Skeletal muscle cell (primary cell): ENCODE measurements at regions not wholly inside any gene's neighbourhood (a gene's known extent, or its start where the extent isn't known, plus 50 kb on each side); places are given as distances from the start of the nearest gene placed in this dataset.
"Not testable (repeated sequence)": the region's sequence is repeated elsewhere in the genome, so short reads cannot be mapped to it uniquely, and the experiment has no call there.

Source experiments
- DNase-seq: peaks from one replicate; pipeline ENCODE4 v3.0.0-alpha.2; 2010; ENCODE audit warnings: low read depth
- H3K4me3 ChIP-seq: 2 replicates; pipeline ENCODE4 v1.5.1; 2011; ENCODE audit warnings: low read depth, mild to moderate bottlenecking, control low read depth, low read length, moderate library complexity

- H3K4me3 ChIP-seq = no peak overlapping the region
- no peak for DNase-seq
Measured at GRCh38 chr12:16796168-16796567, 190.2 kb upstream of the LMO3 start.

GRCh38 chr12:16789204-16789790, 183.3 kb upstream of the LMO3 start:
- H3K4me3 ChIP-seq = no peak overlapping the region
- no peak for DNase-seq

- no peak overlapping the region for H3K4me3 ChIP-seq
- DNase-seq = no peak
Measured at GRCh38 chr12:16788506-16789203, 182.7 kb upstream of the LMO3 start.

- no peak for DNase-seq
- no peak overlapping the region for H3K4me3 ChIP-seq
Measured at GRCh38 chr12:16785953-16786352, 180.0 kb upstream of the LMO3 start.

GRCh38 chr12:16785524-16785923, 179.6 kb upstream of the LMO3 start:
- no peak overlapping the region for H3K4me3 ChIP-seq
- no peak for DNase-seq

- not testable (repeated sequence) for DNase-seq, H3K4me3 ChIP-seq
Measured at GRCh38 chr12:16769129-16769528, 163.2 kb upstream of the LMO3 start.

- no peak for DNase-seq
- H3K4me3 ChIP-seq = no peak overlapping the region
Measured at GRCh38 chr12:16766736-16767135, 160.8 kb upstream of the LMO3 start.

- H3K4me3 ChIP-seq = no peak overlapping the region
- DNase-seq = no peak
Measured at GRCh38 chr12:16763901-16764300, 157.9 kb upstream of the LMO3 start.

GRCh38 chr12:16756833-16757555, 151.0 kb upstream of the LMO3 start:
- H3K4me3 ChIP-seq = no peak overlapping the region
- DNase-seq = no peak

- DNase-seq = no peak
- no peak overlapping the region for H3K4me3 ChIP-seq
Measured at GRCh38 chr12:16730772-16731171, 124.8 kb upstream of the LMO3 start.

- DNase-seq = peak; percentile 1
- no peak overlapping the region for H3K4me3 ChIP-seq
Measured at GRCh38 chr12:16726879-16727278, 120.9 kb upstream of the LMO3 start.

GRCh38 chr12:16719713-16720416, 113.9 kb upstream of the LMO3 start:
- no peak overlapping the region for H3K4me3 ChIP-seq
- DNase-seq = no peak

- no peak for DNase-seq
- H3K4me3 ChIP-seq = no peak overlapping the region
Measured at GRCh38 chr12:16716928-16717327, 111.0 kb upstream of the LMO3 start.

- DNase-seq = no peak
- H3K4me3 ChIP-seq = no peak overlapping the region
Measured at GRCh38 chr12:16692099-16692498, 86.1 kb upstream of the LMO3 start.

- no peak for DNase-seq
- H3K4me3 ChIP-seq = no peak overlapping the region
Measured at GRCh38 chr12:16691624-16692023, 85.7 kb upstream of the LMO3 start.

GRCh38 chr12:16688200-16688599, 82.2 kb upstream of the LMO3 start:
- no peak for DNase-seq
- H3K4me3 ChIP-seq = no peak overlapping the region

GRCh38 chr12:16685107-16685506, 79.1 kb upstream of the LMO3 start:
- DNase-seq = no peak
- no peak overlapping the region for H3K4me3 ChIP-seq

GRCh38 chr12:16681196-16681595, 75.2 kb upstream of the LMO3 start:
- H3K4me3 ChIP-seq = no peak overlapping the region
- no peak for DNase-seq

GRCh38 chr12:16675438-16675837, 69.5 kb upstream of the LMO3 start:
- DNase-seq = no peak
- no peak overlapping the region for H3K4me3 ChIP-seq

- H3K4me3 ChIP-seq = no peak overlapping the region
- DNase-seq = no peak
Measured at GRCh38 chr12:16674885-16675284, 68.9 kb upstream of the LMO3 start.
